Glutamatergic neuron (in vitro differentiated cells): ENCODE measurements at regions not wholly inside any gene's neighbourhood (a gene's known extent, or its start where the extent isn't known, plus 50 kb on each side); places are given as distances from the start of the nearest gene placed in this dataset.

Experiments
- DNase-seq: peaks from one replicate; pipeline ENCODE4 v3.0.0; 2022
- H3K27ac Mint-ChIP-seq: one replicate; pipeline ENCODE4 v1.8.0; 2020; ENCODE audit warnings: mild to moderate bottlenecking, mixed read lengths, inconsistent platforms; ENCODE audit not compliant: unreplicated experiment
- H3K27me3 Mint-ChIP-seq: one replicate; pipeline ENCODE4 v1.8.0; 2020; ENCODE audit warnings: mild to moderate bottlenecking, moderate library complexity, mixed read lengths, inconsistent platforms; ENCODE audit not compliant: unreplicated experiment
- H3K36me3 Mint-ChIP-seq: one replicate; pipeline ENCODE4 v1.8.0; 2020; ENCODE audit warnings: mild to moderate bottlenecking, mixed read lengths, inconsistent platforms; ENCODE audit not compliant: unreplicated experiment
- H3K4me1 Mint-ChIP-seq: one replicate; pipeline ENCODE4 v1.8.0; 2020; ENCODE audit warnings: mild to moderate bottlenecking, low read depth, mixed read lengths, inconsistent platforms; ENCODE audit not compliant: unreplicated experiment
- H3K4me3 Mint-ChIP-seq: one replicate; pipeline ENCODE4 v1.8.0; 2020; ENCODE audit warnings: mild to moderate bottlenecking, mixed read lengths, inconsistent platforms; ENCODE audit not compliant: unreplicated experiment
- H3K9me3 Mint-ChIP-seq: one replicate; pipeline ENCODE4 v1.8.0; 2020; ENCODE audit warnings: mild to moderate bottlenecking, moderate library complexity, mixed read lengths, inconsistent platforms; ENCODE audit not compliant: unreplicated experiment
- TF ChIP-seq, protein P1 (sequence below): fragments of 200-600 bp; sonication (generic); IDR thresholded peaks from one replicate; pipeline ENCODE4 v1.5.0; 2021; ENCODE audit not compliant: partially characterized antibody, unreplicated experiment

DNA sequence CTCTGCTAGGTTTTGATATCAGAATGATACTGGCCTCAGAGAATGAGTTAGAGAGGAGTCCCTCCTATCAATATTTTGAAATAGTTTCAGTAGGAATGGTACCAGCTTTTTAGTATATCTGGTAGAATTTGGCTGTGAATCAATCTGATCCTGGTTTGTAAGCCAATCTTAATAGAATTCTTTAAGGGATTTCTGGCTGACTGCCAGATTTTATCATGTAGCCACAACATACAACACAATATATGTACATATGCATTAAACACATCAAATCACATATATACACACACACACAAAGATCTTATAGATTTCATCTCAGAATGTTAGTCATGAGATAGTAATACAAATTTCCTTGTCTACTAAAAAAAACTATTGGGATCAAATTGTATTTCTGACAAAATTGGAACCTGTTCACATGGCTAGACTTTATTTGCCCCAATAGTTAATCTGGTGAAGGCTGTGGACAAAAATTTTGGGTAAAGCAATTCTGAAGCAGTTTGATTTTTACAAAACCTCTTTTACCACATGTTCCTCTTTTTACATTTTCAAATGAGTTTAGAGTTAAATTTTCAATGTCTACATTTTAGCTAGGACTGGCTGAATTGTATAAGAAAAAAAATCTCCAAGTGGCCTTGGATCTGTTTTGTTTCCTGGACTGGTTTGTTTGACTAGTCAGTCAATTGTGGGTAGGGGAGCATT lies 151.7 kb downstream of the FASLG start:
- TF ChIP-seq, protein P1, sequence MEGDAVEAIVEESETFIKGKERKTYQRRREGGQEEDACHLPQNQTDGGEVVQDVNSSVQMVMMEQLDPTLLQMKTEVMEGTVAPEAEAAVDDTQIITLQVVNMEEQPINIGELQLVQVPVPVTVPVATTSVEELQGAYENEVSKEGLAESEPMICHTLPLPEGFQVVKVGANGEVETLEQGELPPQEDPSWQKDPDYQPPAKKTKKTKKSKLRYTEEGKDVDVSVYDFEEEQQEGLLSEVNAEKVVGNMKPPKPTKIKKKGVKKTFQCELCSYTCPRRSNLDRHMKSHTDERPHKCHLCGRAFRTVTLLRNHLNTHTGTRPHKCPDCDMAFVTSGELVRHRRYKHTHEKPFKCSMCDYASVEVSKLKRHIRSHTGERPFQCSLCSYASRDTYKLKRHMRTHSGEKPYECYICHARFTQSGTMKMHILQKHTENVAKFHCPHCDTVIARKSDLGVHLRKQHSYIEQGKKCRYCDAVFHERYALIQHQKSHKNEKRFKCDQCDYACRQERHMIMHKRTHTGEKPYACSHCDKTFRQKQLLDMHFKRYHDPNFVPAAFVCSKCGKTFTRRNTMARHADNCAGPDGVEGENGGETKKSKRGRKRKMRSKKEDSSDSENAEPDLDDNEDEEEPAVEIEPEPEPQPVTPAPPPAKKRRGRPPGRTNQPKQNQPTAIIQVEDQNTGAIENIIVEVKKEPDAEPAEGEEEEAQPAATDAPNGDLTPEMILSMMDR: no peak
- H3K4me1 Mint-ChIP-seq: no peaks in the 10 kb centered on the region
- no peak for DNase-seq
- H3K9me3 Mint-ChIP-seq: no peaks in the 10 kb centered on the region
- no peak overlapping the region for H3K4me3 Mint-ChIP-seq
- H3K27ac Mint-ChIP-seq: no peak overlapping the region
- no peaks in the 10 kb centered on the region for H3K36me3 Mint-ChIP-seq
- H3K27me3 Mint-ChIP-seq: no peaks in the 10 kb centered on the region

DNA sequence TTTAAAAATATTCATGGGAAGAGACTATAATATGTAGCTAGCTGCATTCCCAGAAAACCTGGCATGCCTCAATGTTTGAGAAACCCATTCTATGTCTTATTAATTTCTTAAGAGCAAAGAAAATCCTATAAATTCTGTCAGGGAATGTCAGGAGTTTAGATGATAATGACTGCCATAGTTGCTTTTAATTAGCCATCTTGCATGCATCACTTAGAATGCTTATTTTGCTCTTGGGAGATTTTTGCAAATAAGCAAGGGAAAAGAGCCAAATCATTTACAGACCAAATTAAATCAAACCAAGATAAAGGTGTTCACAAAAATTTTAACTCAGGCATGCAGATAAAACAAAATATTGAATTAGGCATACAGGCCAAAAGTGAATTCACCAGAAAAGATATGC lies 152.8 kb downstream of the FASLG start:
- Mint-ChIP-seq H3K36me3 (no peaks in the 10 kb centered on the region), H3K4me3 (no peak overlapping the region), H3K9me3 (no peaks in the 10 kb centered on the region), H3K4me1 (no peaks in the 10 kb centered on the region), H3K27ac (no peak overlapping the region), H3K27me3 (no peaks in the 10 kb centered on the region)
- no peak for DNase-seq
- TF ChIP-seq, protein P1: no peak

DNA sequence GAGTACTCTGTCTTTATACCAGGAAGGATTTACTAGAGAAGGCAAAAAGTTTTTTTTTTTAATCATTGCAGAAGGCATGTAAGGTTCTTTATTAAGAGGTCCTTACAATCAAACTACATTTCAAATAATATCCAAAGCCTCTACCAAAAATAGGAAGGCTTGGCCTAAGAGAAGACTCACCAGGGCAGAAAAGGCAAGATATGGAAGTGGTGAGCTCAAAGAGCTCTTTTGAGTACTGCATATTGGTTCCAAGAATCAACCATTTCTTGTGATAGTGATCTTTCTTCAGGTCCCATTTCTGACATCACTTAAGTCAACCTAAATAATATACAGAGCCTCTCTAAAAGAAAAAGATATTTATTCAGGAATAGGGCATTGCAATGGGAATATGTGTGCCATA lies 153.2 kb downstream of the FASLG start:
- TF ChIP-seq, protein P1: no peak
- H3K27ac Mint-ChIP-seq: no peak overlapping the region
- no peak overlapping the region for H3K4me3 Mint-ChIP-seq
- DNase-seq: no peak
- no peaks in the 10 kb centered on the region for H3K36me3 Mint-ChIP-seq
- H3K4me1 Mint-ChIP-seq: no peaks in the 10 kb centered on the region
- no peaks in the 10 kb centered on the region for H3K9me3 Mint-ChIP-seq
- no peaks in the 10 kb centered on the region for H3K27me3 Mint-ChIP-seq

DNA sequence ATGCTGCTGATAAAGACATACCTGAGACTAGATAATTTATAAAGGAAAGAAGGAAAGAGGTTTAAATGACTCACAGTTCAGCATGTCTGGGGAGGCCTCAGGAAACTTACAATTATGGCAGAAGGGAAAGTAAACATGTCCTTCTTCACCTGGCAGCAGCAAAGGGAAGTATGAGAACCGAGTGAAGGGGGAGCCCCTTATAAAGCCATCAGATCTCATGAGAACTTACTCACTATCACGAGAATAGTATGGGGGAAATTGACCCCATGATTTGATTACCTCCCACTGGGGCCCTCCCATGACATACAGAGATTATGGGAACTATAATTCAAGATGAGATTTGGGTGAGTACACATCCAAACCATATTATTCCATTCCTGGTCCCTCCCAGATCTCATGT lies 154.4 kb downstream of the FASLG start:
- TF ChIP-seq, protein P1: no peak
- H3K4me3 Mint-ChIP-seq: no peak overlapping the region
- H3K27me3 Mint-ChIP-seq: no peaks in the 10 kb centered on the region
- H3K36me3 Mint-ChIP-seq: no peaks in the 10 kb centered on the region
- H3K27ac Mint-ChIP-seq: no peak overlapping the region
- DNase-seq: no peak
- H3K4me1 Mint-ChIP-seq: no peaks in the 10 kb centered on the region
- H3K9me3 Mint-ChIP-seq: no peaks in the 10 kb centered on the region

DNA sequence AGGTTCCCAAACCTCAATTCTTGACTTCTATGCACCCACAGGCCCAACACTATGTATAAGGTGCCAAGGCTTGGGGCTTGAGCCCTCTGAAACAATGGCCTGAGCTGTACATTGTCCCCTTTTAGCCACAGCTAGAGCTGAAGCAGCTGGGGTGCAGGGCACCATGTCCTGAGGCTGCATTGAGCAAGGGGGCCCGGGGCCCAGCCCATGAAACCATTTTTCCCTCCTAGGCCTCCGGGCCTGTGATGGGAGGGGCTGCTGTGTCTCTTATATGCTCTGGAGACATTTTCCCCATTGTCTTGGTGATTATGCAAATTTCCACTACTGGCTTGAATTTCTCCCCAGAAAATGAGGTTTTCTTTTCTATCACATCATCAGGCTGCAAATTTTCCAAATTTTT lies 155.5 kb downstream of the FASLG start:
- Mint-ChIP-seq H3K4me1 (no peaks in the 10 kb centered on the region), H3K27me3 (no peaks in the 10 kb centered on the region), H3K4me3 (no peak overlapping the region), H3K27ac (no peak overlapping the region), H3K9me3 (no peaks in the 10 kb centered on the region), H3K36me3 (no peaks in the 10 kb centered on the region)
- TF ChIP-seq, protein P1: no peak
- no peak for DNase-seq
